PC-3 (cell line): ENCODE measurements at regions not wholly inside any gene's neighbourhood (a gene's known extent, or its start where the extent isn't known, plus 50 kb on each side); places are given as distances from the start of the nearest gene placed in this dataset.
A peak's percentile ranks its signal among the peaks of the same experiment; 100 is the strongest.

Experiments used
- ATAC-seq: fragments of 200-7000 bp; cut with Tn5 transposase; 2 replicates; pipeline ENCODE4 v1.9.1; 2020; ENCODE audit warnings: mild to moderate bottlenecking, moderate library complexity
- BruUV-seq: library from RNA; stranded (reverse); fragments of 400-500 nt; replicated peaks from 2 replicates; lab custom pipeline; 2021; lab: Mats Ljungman, UMichigan
- CTCF ChIA-PET: fragments of 300-600 bp; sonication (Branson Sonifier 250); formaldehyde crosslinking; loops from one replicate; lab custom pipeline; 2022; ENCODE audit warnings: antibody characterized with exemption; lab: Charles Lee
- POLR2A ChIA-PET: fragments of 300-600 bp; sonication (Branson Sonifier 250); formaldehyde crosslinking; loops from one replicate; lab custom pipeline; 2022; ENCODE audit warnings: antibody characterized with exemption; ENCODE audit not compliant: unreplicated experiment; lab: Charles Lee
- DNase-seq: peaks from one replicate; pipeline ENCODE4 v3.0.0-alpha.2; 2015
- H2AFZ ChIP-seq: fragments of 300-600 bp; sonication (generic); 2 replicates; pipeline ENCODE4 v1.6.0; 2016; ENCODE audit warnings: antibody characterized with exemption, low read length
- H3F3A ChIP-seq: fragments of 300-600 bp; sonication (generic); one replicate; pipeline ENCODE4 v1.6.0; 2017; ENCODE audit warnings: antibody characterized with exemption, low read length, control low read depth, mild to moderate bottlenecking; ENCODE audit not compliant: unreplicated experiment
- H3K27ac ChIP-seq: fragments of 300-600 bp; sonication (generic); 2 replicates; pipeline ENCODE4 v1.5.1; 2016; ENCODE audit warnings: mild to moderate bottlenecking, low read length
- H3K27me3 ChIP-seq: fragments of 300-600 bp; sonication (generic); 2 replicates; pipeline ENCODE4 v1.6.1; 2016; ENCODE audit warnings: low read length, mixed read lengths
- H3K36me3 ChIP-seq: fragments of 300-600 bp; sonication (generic); 2 replicates; pipeline ENCODE4 v1.6.1; 2016; ENCODE audit warnings: low read depth, mixed run types, low read length, mixed read lengths
- H3K4me1 ChIP-seq: fragments of 300-600 bp; sonication (generic); 2 replicates; pipeline ENCODE4 v1.5.1; 2016; ENCODE audit warnings: low read length; ENCODE audit not compliant: insufficient read depth
- H3K4me2 ChIP-seq: fragments of 300-600 bp; sonication (generic); 2 replicates; pipeline ENCODE4 v1.6.0; 2016; ENCODE audit warnings: low read length
- H3K4me3 ChIP-seq: fragments of 300-600 bp; sonication (generic); 2 replicates; pipeline ENCODE4 v1.5.1; 2016; ENCODE audit warnings: mild to moderate bottlenecking, low read length, mixed read lengths
- H3K79me2 ChIP-seq: fragments of 300-600 bp; sonication (generic); 2 replicates; pipeline ENCODE4 v1.6.1; 2017; ENCODE audit warnings: low read length, mixed read lengths
- H3K9ac ChIP-seq: fragments of 300-600 bp; sonication (generic); 2 replicates; pipeline ENCODE4 v1.6.0; 2016; ENCODE audit warnings: mild to moderate bottlenecking, low read length
- H3K9me2 ChIP-seq: fragments of 300-600 bp; sonication (generic); replicated peaks from 2 replicates; pipeline ENCODE4 v1.6.1; 2016; ENCODE audit warnings: mixed run types, low read length, mixed read lengths
- H3K9me3 ChIP-seq: fragments of 300-600 bp; sonication (generic); 2 replicates; pipeline ENCODE4 v1.6.1; 2016; ENCODE audit warnings: low read length, mixed read lengths
- H4K20me1 ChIP-seq: fragments of 300-600 bp; sonication (generic); 2 replicates; pipeline ENCODE4 v1.6.1; 2016; ENCODE audit warnings: low read length, mixed read lengths
- CTCF ChIP-seq: fragments of 300-600 bp; sonication (generic); conservative IDR thresholded peaks from 2 replicates; pipeline ENCODE4 v1.5.1; 2017; ENCODE audit warnings: antibody characterized with exemption, low read depth, mild to moderate bottlenecking, low read length
- EZH2 ChIP-seq: fragments of 300-600 bp; sonication (generic); IDR thresholded peaks from one replicate; pipeline ENCODE4 v1.6.1; 2017; ENCODE audit warnings: antibody characterized with exemption, mild to moderate bottlenecking, low read length; ENCODE audit not compliant: unreplicated experiment
- EZH2phosphoT487 ChIP-seq: fragments of 300-600 bp; sonication (generic); IDR thresholded peaks from 2 replicates; pipeline ENCODE4 v1.6.1; 2018; ENCODE audit warnings: mild to moderate bottlenecking, antibody characterized with exemption, low read length, borderline replicate concordance
- intact Hi-C: fragments of 100-400 bp; cut with micrococcal nuclease; formaldehyde crosslinking; loops from 2 replicates; pipeline ENCODE4 v1.9.0; 2023

GRCh38 chr2:12083081-12083581 is 336.7 kb downstream of the LPIN1 start:
- no peaks in the 10 kb centered on the region for H3K36me3 ChIP-seq
- no peaks in the 10 kb centered on the region for H3K9me3 ChIP-seq
- H3K79me2 ChIP-seq, result no peaks in the 10 kb centered on the region
- BruUV-seq, result no TSS peak
- ChIA-PET CTCF (no interaction called here), POLR2A (no interaction called here)
- ATAC-seq (no peak), DNase-seq (no peak)
- no peak overlapping the region for H3K4me2 ChIP-seq
- intact Hi-C loops, result no loop called here
- TF ChIP-seq EZH2phosphoT487 (no peak), CTCF (no peak), EZH2 (no peak)
- H4K20me1 ChIP-seq, result no peaks in the 10 kb centered on the region
- no peak overlapping the region for H3K9ac ChIP-seq
- H3K27me3 ChIP-seq, result no peaks in the 10 kb centered on the region
- H3K9me2 ChIP-seq, result no peaks in the 10 kb centered on the region
- H3K4me1 ChIP-seq, result peaks cover 20% of the 10 kb centered on the region
- H3K27ac ChIP-seq, result no peak overlapping the region
- H3F3A ChIP-seq, result no peaks in the 10 kb centered on the region
- H2AFZ ChIP-seq, result no peak overlapping the region
- no peak overlapping the region for H3K4me3 ChIP-seq

GRCh38 chr2:12083713-12084419 is 337.4 kb downstream of the LPIN1 start:
- intact Hi-C loops, result no loop called here
- no peaks in the 10 kb centered on the region for H3K27me3 ChIP-seq
- ATAC-seq, result no peak
- no peaks in the 10 kb centered on the region for H3K36me3 ChIP-seq
- no TSS peak for BruUV-seq
- H3F3A ChIP-seq, result no peaks in the 10 kb centered on the region
- no peak overlapping the region for H2AFZ ChIP-seq
- H3K4me3 ChIP-seq, result no peak overlapping the region
- TF ChIP-seq EZH2phosphoT487, result no peak
- TF ChIP-seq CTCF, result no peak
- no peaks in the 10 kb centered on the region for H3K79me2 ChIP-seq
- no peak overlapping the region for H3K27ac ChIP-seq
- CTCF ChIA-PET, result interaction anchor here (0.5 kb wide), 1 partner anchor 634 kb away, joined by 7 read pairs; no protein-coding TSS in a partner anchor
- no peaks in the 10 kb centered on the region for H3K9me2 ChIP-seq
- no peaks in the 10 kb centered on the region for H3K9me3 ChIP-seq
- no peak overlapping the region for H3K9ac ChIP-seq
- no peak overlapping the region for H3K4me2 ChIP-seq
- H3K4me1 ChIP-seq, result peaks cover 27% of the 10 kb centered on the region
- no peak for DNase-seq
- no peaks in the 10 kb centered on the region for H4K20me1 ChIP-seq
- POLR2A ChIA-PET, result no interaction called here

- BruUV-seq, result no TSS peak
- no peaks in the 10 kb centered on the region for H3K27me3 ChIP-seq
- TF ChIP-seq EZH2, result no peak
- TF ChIP-seq EZH2phosphoT487, result no peak
- TF ChIP-seq CTCF, result no peak
- H3K9me3 ChIP-seq, result no peaks in the 10 kb centered on the region
- H3K9ac ChIP-seq, result no peak overlapping the region
- H3K36me3 ChIP-seq, result no peaks in the 10 kb centered on the region
- H3K79me2 ChIP-seq, result no peaks in the 10 kb centered on the region
- no peaks in the 10 kb centered on the region for H3K9me2 ChIP-seq
- POLR2A ChIA-PET, result no interaction called here
- CTCF ChIA-PET, result interaction anchor here (0.6 kb wide), 1 partner anchor 919 kb away, joined by 4 read pairs; no protein-coding TSS in a partner anchor
- H3K27ac ChIP-seq, result no peak overlapping the region
- no peaks in the 10 kb centered on the region for H4K20me1 ChIP-seq
- H3K4me1 ChIP-seq, result peaks cover 48% of the 10 kb centered on the region
- H3K4me3 ChIP-seq, result no peak overlapping the region
- ATAC-seq, result peak; percentile 27
- intact Hi-C loops, result loop anchor here (1.0 kb wide), 1 partner anchor 35 kb away; no protein-coding TSS in a partner anchor
- no peaks in the 10 kb centered on the region for H3F3A ChIP-seq
- no peak overlapping the region for H2AFZ ChIP-seq
- H3K4me2 ChIP-seq, result peak overlapping the region; percentile 60
- DNase-seq, result peak; percentile 25
Observed at GRCh38 chr2:12087175-12087574, 340.7 kb downstream of the LPIN1 start.
